Ovary (tissue), 3 donors: ENCODE measurements at regions not wholly inside any gene's neighbourhood (a gene's known extent, or its start where the extent isn't known, plus 50 kb on each side); places are given as distances from the start of the nearest gene placed in this dataset.

Source experiments
- EP300 ChIP-seq: sonication (generic); formaldehyde crosslinking; IDR thresholded peaks from one replicate; pipeline ENCODE4 v1.6.1; 2017; ENCODE audit warnings: antibody characterized with exemption
- POLR2A ChIP-seq: fragments of 450-650 bp; IDR thresholded peaks from one replicate; pipeline ENCODE4 v1.6.1; 2017; ENCODE audit warnings: antibody characterized with exemption, mild to moderate bottlenecking, moderate library complexity
- TF ChIP-seq, protein P1 (sequence below), 3 donors: fragments of 450-650 bp in 2 of 3; fragments of 200-600 bp in 1 of 3; IDR thresholded peaks; one replicate each; pipeline versions ENCODE4 v1.5.1 to v1.8.0; 2016 to 2022; ENCODE audit warnings: antibody characterized with exemption in 3 of 3, mild to moderate bottlenecking in 1 of 3
- donor health status: DM: no; HTN: no; CAD: no.

DNA sequence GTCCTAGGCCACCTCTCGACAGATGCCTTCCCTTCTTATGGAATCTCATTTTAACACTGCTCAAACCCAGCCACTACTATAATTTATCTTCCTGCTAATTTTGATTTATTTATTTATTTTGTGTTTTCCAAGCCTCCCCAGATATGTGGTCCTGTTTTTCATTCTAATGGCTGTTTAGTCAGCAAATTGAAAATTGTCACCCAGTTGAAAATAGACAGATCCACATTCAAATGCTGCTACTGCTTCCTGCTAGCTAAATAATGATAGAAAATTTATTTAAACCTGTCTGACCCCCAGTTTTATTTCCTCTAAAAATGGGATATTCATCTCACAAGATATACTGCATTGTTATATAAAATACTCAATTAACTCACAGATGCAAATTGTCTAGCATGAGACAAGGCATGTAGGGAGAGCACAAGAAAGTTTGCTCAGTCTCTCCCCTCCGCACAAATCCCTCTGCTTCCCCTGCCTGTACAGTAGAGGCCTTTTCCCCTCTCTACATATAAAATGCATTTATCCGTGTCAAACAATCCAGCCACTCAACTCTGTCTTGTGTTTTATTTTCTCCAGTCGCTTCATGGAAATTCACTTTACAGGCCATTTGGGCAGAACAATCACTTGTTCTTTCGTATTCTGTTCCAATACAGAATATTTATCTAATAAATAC lies 389.9 kb downstream of the SOX11 start:
- TF ChIP-seq, protein P1, sequence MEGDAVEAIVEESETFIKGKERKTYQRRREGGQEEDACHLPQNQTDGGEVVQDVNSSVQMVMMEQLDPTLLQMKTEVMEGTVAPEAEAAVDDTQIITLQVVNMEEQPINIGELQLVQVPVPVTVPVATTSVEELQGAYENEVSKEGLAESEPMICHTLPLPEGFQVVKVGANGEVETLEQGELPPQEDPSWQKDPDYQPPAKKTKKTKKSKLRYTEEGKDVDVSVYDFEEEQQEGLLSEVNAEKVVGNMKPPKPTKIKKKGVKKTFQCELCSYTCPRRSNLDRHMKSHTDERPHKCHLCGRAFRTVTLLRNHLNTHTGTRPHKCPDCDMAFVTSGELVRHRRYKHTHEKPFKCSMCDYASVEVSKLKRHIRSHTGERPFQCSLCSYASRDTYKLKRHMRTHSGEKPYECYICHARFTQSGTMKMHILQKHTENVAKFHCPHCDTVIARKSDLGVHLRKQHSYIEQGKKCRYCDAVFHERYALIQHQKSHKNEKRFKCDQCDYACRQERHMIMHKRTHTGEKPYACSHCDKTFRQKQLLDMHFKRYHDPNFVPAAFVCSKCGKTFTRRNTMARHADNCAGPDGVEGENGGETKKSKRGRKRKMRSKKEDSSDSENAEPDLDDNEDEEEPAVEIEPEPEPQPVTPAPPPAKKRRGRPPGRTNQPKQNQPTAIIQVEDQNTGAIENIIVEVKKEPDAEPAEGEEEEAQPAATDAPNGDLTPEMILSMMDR (IDR thresholded peaks at IDR 0.05) = no peak
- no peak for TF ChIP-seq POLR2A
- TF ChIP-seq EP300 = no peak
